HUES6 (cell line): ENCODE measurements at regions not wholly inside any gene's neighbourhood (a gene's known extent, or its start where the extent isn't known, plus 50 kb on each side); places are given as distances from the start of the nearest gene placed in this dataset.
"Not testable (repeated sequence)": the region's sequence is repeated elsewhere in the genome, so short reads cannot be mapped to it uniquely, and the experiment has no call there.

Experiments used
- H3K27ac ChIP-seq: 2 replicates; pipeline ENCODE4 v1.7.0; 2013; ENCODE audit warnings: low read depth, mild to moderate bottlenecking, low read length, inconsistent platforms
- H3K27me3 ChIP-seq: 2 replicates; pipeline ENCODE4 v1.6.1; 2013; ENCODE audit warnings: low read length; ENCODE audit not compliant: control insufficient read depth, insufficient read depth
- H3K36me3 ChIP-seq: 2 replicates; pipeline ENCODE4 v1.6.1; 2013; ENCODE audit warnings: low read length; ENCODE audit not compliant: control insufficient read depth, insufficient read depth
- H3K4me1 ChIP-seq: 2 replicates; pipeline ENCODE4 v1.6.1; 2013; ENCODE audit warnings: low read length; ENCODE audit not compliant: control insufficient read depth, insufficient read depth
- H3K4me3 ChIP-seq: 2 replicates; pipeline ENCODE4 v1.5.1; 2013; ENCODE audit warnings: low read depth, low read length
- H3K9ac ChIP-seq: one replicate; pipeline ENCODE4 v1.6.1; 2013; ENCODE audit warnings: mild to moderate bottlenecking, low read length
- H3K9me3 ChIP-seq: 2 replicates; pipeline ENCODE4 v1.6.1; 2013; ENCODE audit warnings: low read depth, low read length; ENCODE audit not compliant: control insufficient read depth, insufficient read depth

DNA sequence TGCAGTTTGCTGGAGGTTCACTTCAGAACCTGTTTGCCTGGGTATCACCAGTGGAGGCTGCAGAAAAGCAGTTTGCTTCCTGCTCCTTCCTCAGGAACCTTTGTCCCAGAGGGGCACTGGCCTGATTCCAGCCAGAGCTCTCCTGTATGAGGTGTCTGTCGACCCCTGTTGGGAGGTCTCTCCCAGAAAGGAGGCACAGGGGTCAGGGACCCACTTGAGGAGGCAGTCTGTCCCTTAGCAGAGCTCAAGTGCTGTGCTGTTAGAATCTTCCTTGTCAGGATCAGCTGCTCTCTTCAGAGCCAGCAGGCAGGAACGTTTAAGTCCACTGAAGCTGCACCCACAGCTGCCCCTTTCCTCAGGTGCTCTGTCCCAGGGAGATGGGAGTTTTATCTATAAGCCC, 164.8 kb downstream of the TTC6 start:
- H3K4me1 ChIP-seq, H3K36me3 ChIP-seq, H3K9me3 ChIP-seq, H3K27ac ChIP-seq, H3K4me3 ChIP-seq, H3K9ac ChIP-seq, H3K27me3 ChIP-seq: not testable (repeated sequence)

DNA sequence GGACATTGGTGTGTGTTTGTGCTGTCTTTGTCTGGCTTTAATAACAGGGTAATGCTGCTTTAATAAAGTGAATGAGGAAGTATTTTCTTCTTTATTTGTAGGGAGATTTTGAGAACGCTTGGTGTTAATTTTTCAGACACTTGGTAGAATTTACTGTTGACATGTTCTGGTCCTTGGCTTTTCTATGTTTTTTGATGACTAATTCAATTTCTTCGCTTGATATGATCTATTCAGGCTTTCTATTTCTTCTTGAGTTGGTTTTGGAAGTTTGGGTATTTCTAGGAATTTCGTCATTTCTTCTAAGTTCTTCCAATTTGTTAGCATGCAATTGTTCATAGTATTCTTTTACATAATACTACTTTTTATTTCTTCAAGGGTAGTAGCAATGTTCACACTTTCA, 167.8 kb downstream of the TTC6 start:
- Histone ChIP-seq H3K27me3 (no peaks in the 10 kb centered on the region), H3K9ac (no peak overlapping the region), H3K9me3 (no peaks in the 10 kb centered on the region), H3K36me3 (no peaks in the 10 kb centered on the region), H3K4me1 (no peaks in the 10 kb centered on the region), H3K27ac (no peak overlapping the region), H3K4me3 (no peak overlapping the region)

DNA sequence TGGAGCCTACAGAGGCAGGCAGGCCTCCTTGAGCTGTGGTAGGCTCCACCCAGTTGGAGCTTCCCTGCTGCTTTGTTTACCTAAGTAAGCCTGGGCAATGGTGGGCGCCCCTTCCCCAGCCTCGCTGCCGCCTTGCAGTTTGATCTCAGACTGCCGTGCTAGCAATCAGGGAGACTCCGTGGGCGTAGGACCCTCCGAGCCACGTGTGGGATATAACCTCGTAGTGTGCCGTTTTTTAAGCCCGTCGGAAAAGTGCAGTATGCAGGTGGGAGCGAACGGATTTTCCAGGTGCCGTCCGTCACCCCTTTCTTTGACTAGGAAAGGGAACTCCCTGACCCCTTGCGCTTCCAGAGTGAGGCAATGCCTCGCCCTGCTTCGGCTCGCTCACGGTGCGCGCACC, 176.9 kb downstream of the TTC6 start:
- peak overlapping the region; percentile 44 for H3K9ac ChIP-seq
- not testable (repeated sequence) for H3K27me3 ChIP-seq, H3K9me3 ChIP-seq

DNA sequence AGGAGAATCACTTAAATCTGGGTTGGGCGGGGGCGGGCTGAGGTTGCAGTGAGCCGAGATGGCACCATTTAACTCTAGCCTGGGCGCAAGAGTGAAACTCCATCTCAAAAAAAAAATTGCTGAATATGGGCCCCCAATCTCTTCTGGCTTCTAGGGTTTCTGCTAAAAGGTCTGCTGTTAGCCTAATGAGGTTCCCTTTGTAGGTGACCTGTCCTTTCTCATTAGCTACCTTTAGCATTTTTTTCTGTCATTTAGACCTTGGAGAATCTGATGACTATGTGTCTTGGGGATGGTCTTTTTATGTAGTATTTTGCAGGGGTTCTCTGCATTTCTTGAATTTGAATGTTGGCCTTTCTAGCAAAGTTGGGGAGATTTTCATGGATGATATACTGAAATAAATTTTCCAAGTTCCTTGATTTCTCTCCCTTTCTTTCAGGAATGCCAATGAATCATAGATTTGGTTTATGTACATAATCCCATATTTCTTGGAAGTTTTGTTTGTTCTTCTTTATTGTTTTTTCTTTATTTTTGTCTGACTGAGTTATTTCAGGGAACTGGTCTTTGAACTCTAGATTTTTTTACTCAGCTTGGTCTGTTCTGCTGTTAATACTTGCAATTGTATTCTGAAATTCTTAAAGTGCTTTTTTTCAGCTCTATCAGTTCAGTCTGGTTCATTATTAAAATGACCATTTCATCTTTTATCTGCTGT, 181.5 kb downstream of the TTC6 start:
- Histone ChIP-seq H3K4me3 (no peak overlapping the region), H3K9ac (no peak overlapping the region), H3K36me3 (no peaks in the 10 kb centered on the region), H3K27me3 (no peaks in the 10 kb centered on the region), H3K4me1 (no peaks in the 10 kb centered on the region), H3K9me3 (0 out of 2 replicates have a peak, but pooled peaks cover 3% of the 10 kb centered on the region), H3K27ac (no peak overlapping the region)

More for the DNA sequence above, 176.9 kb downstream of the TTC6 start:
- peak overlapping the region; percentile 58 for H3K4me3 ChIP-seq
- not testable (repeated sequence) for H3K27ac ChIP-seq, H3K4me1 ChIP-seq, H3K36me3 ChIP-seq

DNA sequence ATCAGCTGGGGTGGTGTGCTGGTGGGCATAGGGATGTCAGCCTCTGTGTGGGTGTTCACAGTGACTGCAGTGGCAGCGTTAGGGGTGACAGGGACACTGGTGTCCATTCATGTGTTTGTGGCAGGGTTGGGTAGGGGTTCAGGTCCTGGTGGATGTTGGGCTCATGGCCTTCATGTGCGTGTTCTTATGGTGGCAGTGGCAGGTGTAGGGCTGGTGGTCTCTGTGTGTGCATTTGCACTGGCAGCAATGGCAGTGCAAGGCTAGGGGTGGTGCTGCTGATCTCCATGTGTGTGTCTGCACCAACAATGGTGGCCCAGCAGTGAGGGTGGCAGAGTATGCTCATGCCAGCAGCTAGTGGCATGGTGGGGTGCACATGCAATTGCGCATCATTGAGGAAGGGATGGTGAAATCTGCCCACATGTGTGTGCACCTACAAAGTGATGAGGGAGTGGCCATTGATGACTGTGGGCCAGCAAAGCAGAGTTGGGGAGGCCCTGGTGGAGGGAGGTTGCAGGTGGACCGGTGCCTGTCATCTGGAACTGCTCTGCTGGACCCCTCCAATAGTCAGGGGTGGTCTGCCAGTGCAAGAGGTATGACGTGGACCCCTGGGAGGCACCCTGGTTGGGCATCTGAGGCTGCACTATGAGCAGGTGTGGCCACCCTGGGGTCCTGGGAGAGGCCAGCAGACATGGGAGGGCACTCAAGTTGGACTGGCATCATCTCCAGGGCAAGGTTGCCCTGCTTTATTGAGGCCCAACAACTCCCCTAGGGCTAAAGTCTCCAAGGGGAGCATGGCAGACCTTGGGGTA, 182.9 kb downstream of the TTC6 start:
- H3K36me3 ChIP-seq, result no peaks in the 10 kb centered on the region
- 0 out of 2 replicates have a peak, but pooled peaks cover 3% of the 10 kb centered on the region for H3K9me3 ChIP-seq
- H3K27ac ChIP-seq, result no peak overlapping the region
- no peaks in the 10 kb centered on the region for H3K4me1 ChIP-seq
- no peak overlapping the region for H3K9ac ChIP-seq
- no peak overlapping the region for H3K4me3 ChIP-seq
- H3K27me3 ChIP-seq, result no peaks in the 10 kb centered on the region

DNA sequence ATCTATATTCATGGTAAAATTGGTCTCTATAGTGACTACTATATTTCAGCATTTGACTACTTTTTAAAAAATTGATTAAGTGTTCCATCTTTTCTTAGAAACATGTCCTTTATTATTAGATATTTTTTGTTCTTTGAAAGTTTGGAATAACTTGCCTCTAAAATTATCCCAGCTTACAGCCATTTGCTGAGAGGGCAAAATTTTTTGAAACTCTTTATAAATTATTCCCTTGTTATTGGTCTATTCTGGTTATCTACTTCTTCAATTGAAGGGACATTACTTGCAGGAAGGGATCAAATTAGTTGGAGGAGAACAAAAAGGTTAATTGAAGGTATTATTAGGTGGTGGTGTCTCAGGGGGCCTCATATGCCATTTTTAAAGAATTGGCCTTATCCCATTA, 184.1 kb downstream of the TTC6 start:
- H3K4me1 ChIP-seq, result no peaks in the 10 kb centered on the region
- H3K4me3 ChIP-seq, result no peak overlapping the region
- no peak overlapping the region for H3K27ac ChIP-seq
- 0 out of 2 replicates have a peak, but pooled peaks cover 3% of the 10 kb centered on the region for H3K9me3 ChIP-seq
- H3K9ac ChIP-seq, result no peak overlapping the region
- H3K27me3 ChIP-seq, result no peaks in the 10 kb centered on the region
- no peaks in the 10 kb centered on the region for H3K36me3 ChIP-seq

DNA sequence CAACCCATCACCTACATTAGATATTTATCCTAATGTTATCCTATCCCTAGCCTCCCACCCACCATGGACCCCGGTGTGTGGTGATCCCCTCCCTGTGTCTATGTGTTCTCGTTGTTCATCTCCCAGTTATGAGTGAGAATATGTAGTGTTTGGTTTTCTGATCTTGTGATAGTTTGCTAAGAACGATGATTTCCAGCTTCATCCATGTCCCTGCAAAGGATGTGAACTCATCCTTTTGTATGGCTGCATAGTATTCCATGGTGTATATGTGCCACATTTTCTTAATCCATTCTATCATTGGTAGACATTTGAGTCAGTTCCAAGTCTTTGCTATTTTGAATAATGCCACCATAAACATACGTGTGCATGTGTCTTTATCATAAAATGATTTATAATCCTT, 185.3 kb downstream of the TTC6 start:
- H3K4me3 ChIP-seq, H3K9ac ChIP-seq, H3K9me3 ChIP-seq, H3K27me3 ChIP-seq, H3K27ac ChIP-seq, H3K4me1 ChIP-seq, H3K36me3 ChIP-seq: not testable (repeated sequence)

DNA sequence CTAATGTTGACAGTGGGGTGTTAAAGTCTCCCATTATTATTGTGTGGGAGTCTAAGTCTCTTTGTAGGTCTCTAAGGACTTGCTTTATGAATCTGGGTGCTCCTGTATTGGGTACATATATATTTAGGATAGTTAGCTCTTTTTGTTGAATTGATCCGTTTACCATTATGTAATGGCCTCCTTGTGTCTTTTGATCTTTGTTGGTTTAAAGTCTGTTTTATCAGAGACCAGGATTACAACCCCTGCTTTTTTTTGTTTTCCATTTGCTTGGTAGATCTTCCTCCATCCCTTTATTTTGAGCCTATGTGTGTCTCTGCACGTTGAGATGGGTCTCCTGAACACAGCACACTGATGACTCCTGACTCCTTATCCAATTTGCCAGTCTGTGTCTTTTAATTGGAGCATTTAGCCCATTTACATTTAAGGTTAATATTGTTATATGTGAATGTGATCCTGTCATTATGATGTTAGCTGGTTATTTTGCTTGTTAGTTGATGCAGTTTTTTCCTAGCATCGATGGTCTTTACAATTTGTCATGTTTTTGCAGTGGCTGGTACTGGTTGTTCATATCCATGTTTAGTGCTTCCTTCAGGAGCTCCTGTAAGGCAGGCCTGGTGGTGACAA, 188.9 kb downstream of the TTC6 start:
- not testable (repeated sequence) for H3K4me1 ChIP-seq, H3K27me3 ChIP-seq, H3K36me3 ChIP-seq, H3K27ac ChIP-seq, H3K4me3 ChIP-seq, H3K9me3 ChIP-seq, H3K9ac ChIP-seq

DNA sequence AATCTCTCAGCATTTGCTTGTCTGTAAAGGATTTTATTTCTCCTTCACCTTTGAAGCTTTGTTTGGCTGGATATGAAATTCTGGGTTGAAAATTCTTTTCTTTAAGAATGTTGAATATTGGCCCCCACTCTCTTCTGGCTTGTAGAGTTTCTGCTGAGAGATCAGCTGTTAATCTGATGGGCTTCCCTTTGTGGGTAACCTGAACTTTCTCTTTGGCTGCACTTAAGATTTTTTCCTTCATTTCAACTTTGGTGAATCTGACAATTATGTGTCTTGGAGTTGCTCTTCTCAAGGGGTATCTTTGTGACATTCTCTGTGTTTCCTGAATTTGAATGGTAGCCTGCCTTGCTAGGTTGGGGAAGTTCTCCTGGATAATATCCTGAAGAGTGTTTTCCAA, 189.4 kb downstream of the TTC6 start:
- H3K9ac ChIP-seq, H3K36me3 ChIP-seq, H3K4me1 ChIP-seq, H3K27ac ChIP-seq, H3K9me3 ChIP-seq, H3K4me3 ChIP-seq, H3K27me3 ChIP-seq: not testable (repeated sequence)

DNA sequence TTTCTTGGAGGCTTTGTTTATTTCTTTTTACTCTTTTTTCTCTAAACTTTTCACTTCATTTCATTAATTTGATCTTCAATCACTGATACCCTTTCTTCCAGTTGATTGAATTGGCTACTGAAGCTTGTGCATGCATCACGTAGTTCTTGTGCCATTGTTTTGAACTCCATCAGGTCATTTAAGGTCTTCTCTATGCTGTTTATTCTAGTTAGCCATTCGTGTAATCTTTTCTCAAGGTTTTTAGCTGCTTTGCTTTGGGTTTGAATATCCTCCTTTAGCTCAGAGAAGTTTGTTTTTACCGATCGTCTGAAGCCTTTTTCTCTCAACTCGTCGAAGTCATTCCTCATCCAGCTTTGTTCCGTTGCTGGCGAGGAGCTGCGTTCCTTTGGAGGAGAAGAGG, 189.9 kb downstream of the TTC6 start:
- not testable (repeated sequence) for H3K9me3 ChIP-seq, H3K9ac ChIP-seq, H3K36me3 ChIP-seq, H3K4me1 ChIP-seq, H3K27me3 ChIP-seq, H3K27ac ChIP-seq, H3K4me3 ChIP-seq

DNA sequence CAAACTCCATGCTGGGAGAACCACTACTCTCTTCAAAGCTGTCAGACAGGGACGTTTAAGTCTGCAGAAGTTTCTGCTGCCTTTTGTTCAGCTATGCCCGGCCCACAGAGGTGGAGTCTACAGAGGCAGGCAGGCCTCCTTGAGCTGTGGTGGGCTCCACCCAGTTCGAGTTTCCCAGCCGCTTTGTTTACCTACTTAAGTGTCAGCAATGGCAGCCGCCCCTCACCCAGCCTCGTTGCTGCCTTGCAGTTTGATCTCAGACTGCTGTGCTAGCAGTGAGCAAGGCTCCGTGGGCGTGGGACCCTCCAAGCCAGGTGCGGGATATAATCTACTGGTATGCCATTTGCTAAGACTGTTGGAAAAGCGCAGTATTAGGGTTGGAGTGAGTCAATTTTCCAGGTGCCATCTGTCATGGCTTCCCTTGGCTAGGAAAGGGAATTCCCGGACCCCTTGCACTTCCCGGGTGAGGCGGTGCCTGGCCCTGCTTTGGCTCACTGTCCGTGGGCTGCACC, 190.7 kb downstream of the TTC6 start:
- H3K4me1 ChIP-seq, H3K27ac ChIP-seq: not testable (repeated sequence)

More for the DNA sequence above, 190.7 kb downstream of the TTC6 start:
- not testable (repeated sequence) for H3K9ac ChIP-seq, H3K27me3 ChIP-seq, H3K4me3 ChIP-seq, H3K36me3 ChIP-seq, H3K9me3 ChIP-seq
